ENCODE measurements at regions not wholly inside any gene's neighbourhood (a gene's known extent, or its start where the extent isn't known, plus 50 kb on each side); places are given as distances from the start of the nearest gene placed in this dataset.
"Not testable (repeated sequence)": the region's sequence is repeated elsewhere in the genome, so short reads cannot be mapped to it uniquely, and the experiment has no call there.

DNA sequence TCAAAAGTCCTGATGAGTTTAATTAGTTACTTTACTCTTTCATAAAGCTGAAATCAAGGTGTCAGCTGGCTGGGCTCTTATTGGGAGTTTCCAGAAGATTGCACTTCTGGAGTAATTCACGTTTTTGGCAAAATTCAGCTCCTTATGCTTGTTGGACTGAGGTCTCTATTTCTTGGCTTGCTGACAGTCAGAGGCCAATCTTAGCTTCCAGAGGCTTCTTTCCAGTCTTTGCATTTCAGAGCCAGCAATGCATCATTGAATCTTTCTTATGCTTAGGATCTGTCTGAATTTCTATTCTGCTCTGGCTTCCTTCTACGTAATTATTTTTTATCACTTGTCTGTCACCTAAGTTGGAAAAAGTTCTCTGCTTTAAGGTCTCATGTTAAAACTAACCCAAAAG lies 91.4 kb upstream of the SYN3 start:
- Mint-ChIP-seq H3K27ac (no peak overlapping the region), H3K36me3 (ENCODE audit: low read depth) (no peaks in the 10 kb centered on the region), H3K9me3 (peaks cover 3% of the 10 kb centered on the region), H3K4me3 (no peak overlapping the region), H3K27me3 (ENCODE audit: low read depth, poor library complexity) (no peaks in the 10 kb centered on the region), H3K4me1 (no peaks in the 10 kb centered on the region)
- TF ChIP-seq, protein P1, sequence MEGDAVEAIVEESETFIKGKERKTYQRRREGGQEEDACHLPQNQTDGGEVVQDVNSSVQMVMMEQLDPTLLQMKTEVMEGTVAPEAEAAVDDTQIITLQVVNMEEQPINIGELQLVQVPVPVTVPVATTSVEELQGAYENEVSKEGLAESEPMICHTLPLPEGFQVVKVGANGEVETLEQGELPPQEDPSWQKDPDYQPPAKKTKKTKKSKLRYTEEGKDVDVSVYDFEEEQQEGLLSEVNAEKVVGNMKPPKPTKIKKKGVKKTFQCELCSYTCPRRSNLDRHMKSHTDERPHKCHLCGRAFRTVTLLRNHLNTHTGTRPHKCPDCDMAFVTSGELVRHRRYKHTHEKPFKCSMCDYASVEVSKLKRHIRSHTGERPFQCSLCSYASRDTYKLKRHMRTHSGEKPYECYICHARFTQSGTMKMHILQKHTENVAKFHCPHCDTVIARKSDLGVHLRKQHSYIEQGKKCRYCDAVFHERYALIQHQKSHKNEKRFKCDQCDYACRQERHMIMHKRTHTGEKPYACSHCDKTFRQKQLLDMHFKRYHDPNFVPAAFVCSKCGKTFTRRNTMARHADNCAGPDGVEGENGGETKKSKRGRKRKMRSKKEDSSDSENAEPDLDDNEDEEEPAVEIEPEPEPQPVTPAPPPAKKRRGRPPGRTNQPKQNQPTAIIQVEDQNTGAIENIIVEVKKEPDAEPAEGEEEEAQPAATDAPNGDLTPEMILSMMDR (IDR thresholded peaks at IDR 0.05): no peak
- no peak for DNase-seq

DNA sequence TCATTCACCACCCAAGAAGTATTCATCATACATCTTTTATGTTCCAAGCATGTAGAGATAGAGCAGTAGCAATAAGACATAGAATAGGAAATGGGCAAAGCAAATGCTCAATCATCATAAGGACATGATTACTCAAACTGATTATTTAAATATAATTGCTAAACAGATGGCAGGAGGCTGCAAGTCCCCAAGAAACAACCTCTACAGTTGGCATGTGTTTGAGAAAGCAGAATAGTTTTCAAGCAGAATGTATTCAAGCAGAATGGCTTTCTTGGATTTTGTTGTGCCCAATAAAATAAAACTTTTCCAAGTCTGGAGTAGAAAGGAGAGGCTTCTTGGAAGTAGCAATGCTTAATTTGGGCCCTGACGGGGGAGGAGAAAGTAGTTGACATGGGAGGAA lies 86.5 kb upstream of the SYN3 start:
- no peaks in the 10 kb centered on the region for H3K9me3 Mint-ChIP-seq
- no peaks in the 10 kb centered on the region for H3K36me3 Mint-ChIP-seq (ENCODE audit: low read depth)
- no peak overlapping the region for H3K27ac Mint-ChIP-seq
- TF ChIP-seq, protein P1 (IDR thresholded peaks at IDR 0.05): no peak
- no peaks in the 10 kb centered on the region for H3K4me1 Mint-ChIP-seq
- no peaks in the 10 kb centered on the region for H3K27me3 Mint-ChIP-seq (ENCODE audit: low read depth, poor library complexity)
- no peak for DNase-seq
- no peak overlapping the region for H3K4me3 Mint-ChIP-seq

DNA sequence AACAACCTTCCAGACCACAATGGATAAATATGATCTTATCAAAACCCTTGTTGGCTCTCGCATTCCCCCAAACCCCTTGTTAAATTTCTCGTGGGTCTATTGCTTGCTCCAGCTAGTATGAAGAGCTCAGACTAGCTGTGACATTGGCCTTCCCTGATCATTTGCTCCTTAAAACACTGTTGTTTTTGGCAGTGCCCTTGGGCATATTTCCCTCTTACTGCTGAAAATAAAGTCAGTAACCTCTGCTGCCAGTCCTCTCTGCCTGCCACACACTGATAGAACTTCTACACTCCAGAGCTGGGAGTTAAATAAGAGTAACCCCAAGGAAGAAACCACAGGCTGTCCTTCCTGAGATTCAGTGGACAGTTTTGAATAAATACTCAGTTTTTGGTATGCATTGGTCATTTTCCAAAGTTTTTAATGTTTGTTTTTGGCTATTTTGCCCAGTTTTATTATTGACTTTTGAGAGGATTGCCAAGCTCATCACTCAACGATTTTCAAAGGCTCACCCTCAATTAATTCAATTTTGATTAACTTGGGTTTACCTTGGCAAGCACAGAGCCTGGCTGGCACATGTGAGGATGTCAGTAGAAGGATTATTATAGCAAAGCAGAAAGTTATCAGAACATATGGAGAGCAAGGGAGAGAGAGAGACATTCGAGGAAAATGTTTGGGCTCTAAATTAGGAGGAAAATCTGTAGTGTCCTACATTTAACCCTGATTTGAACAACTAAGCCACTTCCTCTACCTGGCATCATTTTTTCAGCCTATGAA lies 84.3 kb upstream of the SYN3 start:
- Mint-ChIP-seq H3K27me3 (ENCODE audit: low read depth, poor library complexity) (no peaks in the 10 kb centered on the region), H3K9me3 (peaks cover 16% of the 10 kb centered on the region), H3K27ac (no peak overlapping the region), H3K36me3 (ENCODE audit: low read depth) (no peaks in the 10 kb centered on the region), H3K4me1 (no peaks in the 10 kb centered on the region), H3K4me3 (no peak overlapping the region)
- TF ChIP-seq, protein P1 (IDR thresholded peaks at IDR 0.05): no peak
- DNase-seq: no peak

DNA sequence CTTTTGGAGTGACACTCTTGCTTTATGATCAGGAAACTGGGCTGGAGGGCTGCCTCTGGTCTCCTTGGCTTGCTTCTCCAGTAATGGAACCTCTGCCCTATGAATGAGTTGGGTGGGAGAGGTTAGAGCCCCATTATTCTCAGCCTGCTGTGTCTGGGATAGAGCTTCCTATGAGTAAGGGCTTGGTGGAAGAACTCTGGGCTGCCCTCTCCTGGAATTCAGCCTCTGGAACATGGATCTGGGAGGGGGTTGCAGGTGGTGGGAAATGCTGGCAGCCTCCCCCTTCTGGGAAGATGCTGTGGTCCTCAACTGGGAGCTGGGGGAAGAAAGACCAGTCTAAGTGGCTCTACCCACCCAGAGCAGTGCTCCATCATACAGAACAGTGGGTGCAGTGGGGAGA lies 81.8 kb upstream of the SYN3 start:
- Mint-ChIP-seq H3K9me3 (peaks cover 25% of the 10 kb centered on the region), H3K36me3 (ENCODE audit: low read depth) (no peaks in the 10 kb centered on the region), H3K4me1 (no peaks in the 10 kb centered on the region), H3K27me3 (ENCODE audit: low read depth, poor library complexity) (peaks cover 4% of the 10 kb centered on the region), H3K4me3 (no peak overlapping the region), H3K27ac (no peak overlapping the region)
- TF ChIP-seq, protein P1 (IDR thresholded peaks at IDR 0.05): no peak
- DNase-seq: no peak

DNA sequence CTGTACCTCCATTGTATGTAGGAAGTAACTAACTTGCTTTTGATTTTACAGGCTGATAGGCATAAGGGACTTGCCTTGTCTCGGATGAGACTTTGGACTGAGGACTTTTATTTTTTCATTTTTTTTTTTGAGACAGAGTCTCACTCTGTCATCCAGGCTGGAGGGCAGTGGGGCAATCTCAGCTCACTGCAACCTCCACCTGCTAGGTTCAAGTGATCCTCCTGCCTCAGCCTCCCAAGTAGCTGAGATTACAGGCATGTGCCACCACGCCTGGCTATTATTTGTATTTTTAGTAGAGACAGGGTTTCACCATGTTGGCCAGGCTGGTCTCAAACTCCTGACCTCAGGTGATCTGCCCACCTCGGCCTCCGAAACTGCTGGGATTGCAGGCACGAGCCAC lies 80.2 kb upstream of the SYN3 start:
- H3K27me3 Mint-ChIP-seq (ENCODE audit: low read depth, poor library complexity); H3K4me1 Mint-ChIP-seq; H3K36me3 Mint-ChIP-seq (ENCODE audit: low read depth); DNase-seq; H3K27ac Mint-ChIP-seq; H3K4me3 Mint-ChIP-seq: not testable (repeated sequence)
- H3K9me3 Mint-ChIP-seq: peaks cover 25% of the 10 kb centered on the region

DNA sequence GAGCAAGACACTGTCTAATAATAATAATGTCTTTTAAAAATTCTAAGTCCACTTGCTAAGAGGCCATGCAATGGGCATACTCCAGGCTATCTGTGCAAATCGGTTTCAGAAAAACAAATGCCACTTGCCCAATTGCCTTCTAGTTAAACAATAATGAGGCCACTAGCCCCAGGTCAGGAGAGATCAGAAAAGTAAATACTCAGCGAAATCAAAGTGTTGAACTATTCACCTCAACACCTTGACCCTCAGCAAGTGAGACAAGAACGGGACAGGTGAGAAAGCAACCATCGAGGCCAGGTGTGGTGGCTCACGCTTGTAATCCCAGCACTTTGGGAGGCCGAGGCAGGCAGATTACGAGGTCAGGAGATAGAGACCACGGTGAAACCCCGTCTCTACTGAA lies 72.3 kb upstream of the SYN3 start:
- H3K27ac Mint-ChIP-seq: no peak overlapping the region
- no peaks in the 10 kb centered on the region for H3K36me3 Mint-ChIP-seq (ENCODE audit: low read depth)
- no peak overlapping the region for H3K4me3 Mint-ChIP-seq
- H3K27me3 Mint-ChIP-seq (ENCODE audit: low read depth, poor library complexity): no peaks in the 10 kb centered on the region
- H3K9me3 Mint-ChIP-seq: peaks cover 10% of the 10 kb centered on the region
- H3K4me1 Mint-ChIP-seq: no peaks in the 10 kb centered on the region
- TF ChIP-seq, protein P1 (IDR thresholded peaks at IDR 0.05): no peak
- no peak for DNase-seq

Measured in nephron progenitor cell (in vitro differentiated cells).